ENCODE measurements at regions not wholly inside any gene's neighbourhood (a gene's known extent, or its start where the extent isn't known, plus 50 kb on each side); places are given as distances from the start of the nearest gene placed in this dataset.

GRCh38 chr11:42555190-42555589 is 756.6 kb upstream of the API5 start:
- no peak overlapping the region for H4K5ac ChIP-seq (ENCODE audit: low read length)
- no CpG with 5 or more reads among the region's 2 CpGs for WGBS (ENCODE audit: extremely low coverage, insufficient coverage, low lambda C conversion rate)
- H3K4me3 ChIP-seq (ENCODE audit: low read length), result no peak overlapping the region

GRCh38 chr11:42571131-42571877 is 740.5 kb upstream of the API5 start:
- no peak overlapping the region for H3K27ac ChIP-seq (ENCODE audit: low read depth, low read length)
- no peak overlapping the region for H2BK15ac ChIP-seq (replicated peaks; ENCODE audit: low read depth)
- H3K79me2 ChIP-seq (ENCODE audit: control insufficient read depth, insufficient read depth, low read length), result no peaks in the 10 kb centered on the region
- H2BK120ac ChIP-seq (ENCODE audit: low read depth, low read length), result no peak overlapping the region
- no peak overlapping the region for H2BK5ac ChIP-seq (ENCODE audit: low read length)
- no peak overlapping the region for H3K4me3 ChIP-seq (ENCODE audit: low read length)
- H3K18ac ChIP-seq (ENCODE audit: low read length), result no peak overlapping the region
- DNase-seq, result no peak
- H3K4ac ChIP-seq (ENCODE audit: low read depth, low read length), result no peak overlapping the region
- no CpG with 5 or more reads among the region's 12 CpGs for WGBS (ENCODE audit: extremely low coverage, insufficient coverage, low lambda C conversion rate)
- H2AK5ac ChIP-seq (ENCODE audit: low read length), result no peak overlapping the region
- no peak overlapping the region for H4K8ac ChIP-seq (ENCODE audit: low read depth, low read length)
- no peaks in the 10 kb centered on the region for H3K4me1 ChIP-seq (ENCODE audit: control insufficient read depth, low read depth, low read length)
- no peaks in the 10 kb centered on the region for H3K79me1 ChIP-seq (ENCODE audit: low read length)
- no peak overlapping the region for H3K9ac ChIP-seq (ENCODE audit: low read length)
- H3K27me3 ChIP-seq (ENCODE audit: insufficient read depth, low read length, poor library complexity), result no peaks in the 10 kb centered on the region
- no peak overlapping the region for H4K5ac ChIP-seq (ENCODE audit: low read length)
- H3K4me2 ChIP-seq (ENCODE audit: low read length), result no peak overlapping the region
- H3K56ac ChIP-seq (ENCODE audit: low read length), result no peak overlapping the region
- no peak overlapping the region for H3K23ac ChIP-seq (ENCODE audit: low read length)
- no peaks in the 10 kb centered on the region for H3K36me3 ChIP-seq (ENCODE audit: control insufficient read depth, insufficient read depth, low read length)

More at GRCh38 chr11:42555190-42555589, 756.6 kb upstream of the API5 start:
- Histone ChIP-seq H2AK5ac (ENCODE audit: low read length) (no peak overlapping the region), H2BK15ac (replicated peaks; ENCODE audit: low read depth) (no peak overlapping the region), H3K4me1 (ENCODE audit: control insufficient read depth, low read depth, low read length) (no peaks in the 10 kb centered on the region), H4K8ac (ENCODE audit: low read depth, low read length) (no peak overlapping the region), H3K9ac (ENCODE audit: low read length) (no peak overlapping the region), H2BK120ac (ENCODE audit: low read depth, low read length) (no peak overlapping the region), H3K56ac (ENCODE audit: low read length) (no peak overlapping the region), H3K27ac (ENCODE audit: low read depth, low read length) (no peak overlapping the region), H3K18ac (ENCODE audit: low read length) (no peak overlapping the region), H3K4ac (ENCODE audit: low read depth, low read length) (no peak overlapping the region), H3K4me2 (ENCODE audit: low read length) (no peak overlapping the region), H3K79me1 (ENCODE audit: low read length) (no peaks in the 10 kb centered on the region), H3K79me2 (ENCODE audit: control insufficient read depth, insufficient read depth, low read length) (no peaks in the 10 kb centered on the region), H3K27me3 (ENCODE audit: insufficient read depth, low read length, poor library complexity) (no peaks in the 10 kb centered on the region), H3K36me3 (ENCODE audit: control insufficient read depth, insufficient read depth, low read length) (no peaks in the 10 kb centered on the region), H2BK5ac (ENCODE audit: low read length) (no peak overlapping the region), H3K23ac (ENCODE audit: low read length) (no peak overlapping the region)
- DNase-seq, result peak; percentile 8

- Histone ChIP-seq H4K8ac (ENCODE audit: low read depth, low read length) (no peak overlapping the region), H3K9ac (ENCODE audit: low read length) (no peak overlapping the region)
These were observed 739.8 kb upstream of the API5 start for GRCh38 chr11:42571878-42572610.

GRCh38 chr11:42576318-42576717 is 735.5 kb upstream of the API5 start:
- Histone ChIP-seq H3K36me3 (ENCODE audit: control insufficient read depth, insufficient read depth, low read length) (no peaks in the 10 kb centered on the region), H4K5ac (ENCODE audit: low read length) (no peak overlapping the region), H3K27ac (ENCODE audit: low read depth, low read length) (no peak overlapping the region), H2BK5ac (ENCODE audit: low read length) (no peak overlapping the region), H2AK5ac (ENCODE audit: low read length) (no peak overlapping the region), H3K23ac (ENCODE audit: low read length) (no peak overlapping the region), H3K79me2 (ENCODE audit: control insufficient read depth, insufficient read depth, low read length) (no peaks in the 10 kb centered on the region), H3K18ac (ENCODE audit: low read length) (no peak overlapping the region), H3K27me3 (ENCODE audit: insufficient read depth, low read length, poor library complexity) (no peaks in the 10 kb centered on the region), H3K4me1 (ENCODE audit: control insufficient read depth, low read depth, low read length) (no peaks in the 10 kb centered on the region), H3K56ac (ENCODE audit: low read length) (no peak overlapping the region), H3K79me1 (ENCODE audit: low read length) (no peaks in the 10 kb centered on the region), H4K8ac (ENCODE audit: low read depth, low read length) (no peak overlapping the region), H2BK15ac (replicated peaks; ENCODE audit: low read depth) (no peak overlapping the region), H3K4me2 (ENCODE audit: low read length) (no peak overlapping the region), H3K4me3 (ENCODE audit: low read length) (no peak overlapping the region), H3K9ac (ENCODE audit: low read length) (no peak overlapping the region), H3K4ac (ENCODE audit: low read depth, low read length) (no peak overlapping the region), H2BK120ac (ENCODE audit: low read depth, low read length) (no peak overlapping the region)
- WGBS (ENCODE audit: extremely low coverage, insufficient coverage, low lambda C conversion rate), result no CpG with 5 or more reads among the region's 3 CpGs
- no peak for DNase-seq

More at GRCh38 chr11:42571878-42572610, 739.8 kb upstream of the API5 start:
- Histone ChIP-seq H2AK5ac (ENCODE audit: low read length) (no peak overlapping the region), H3K36me3 (ENCODE audit: control insufficient read depth, insufficient read depth, low read length) (no peaks in the 10 kb centered on the region), H3K4me2 (ENCODE audit: low read length) (no peak overlapping the region), H3K4ac (ENCODE audit: low read depth, low read length) (no peak overlapping the region), H3K79me1 (ENCODE audit: low read length) (no peaks in the 10 kb centered on the region), H3K27me3 (ENCODE audit: insufficient read depth, low read length, poor library complexity) (no peaks in the 10 kb centered on the region), H2BK5ac (ENCODE audit: low read length) (no peak overlapping the region), H4K5ac (ENCODE audit: low read length) (no peak overlapping the region), H3K4me3 (ENCODE audit: low read length) (no peak overlapping the region), H2BK15ac (replicated peaks; ENCODE audit: low read depth) (no peak overlapping the region), H3K56ac (ENCODE audit: low read length) (no peak overlapping the region), H2BK120ac (ENCODE audit: low read depth, low read length) (no peak overlapping the region), H3K79me2 (ENCODE audit: control insufficient read depth, insufficient read depth, low read length) (no peaks in the 10 kb centered on the region), H3K18ac (ENCODE audit: low read length) (no peak overlapping the region), H3K27ac (ENCODE audit: low read depth, low read length) (no peak overlapping the region), H3K23ac (ENCODE audit: low read length) (no peak overlapping the region), H3K4me1 (ENCODE audit: control insufficient read depth, low read depth, low read length) (no peaks in the 10 kb centered on the region)
- no CpG with 5 or more reads among the region's 5 CpGs for WGBS (ENCODE audit: extremely low coverage, insufficient coverage, low lambda C conversion rate)
- no peak for DNase-seq

GRCh38 chr11:42589286-42589685 is 722.5 kb upstream of the API5 start:
- no peak for DNase-seq

More at GRCh38 chr11:42589286-42589685, 722.5 kb upstream of the API5 start:
- Histone ChIP-seq H3K23ac (ENCODE audit: low read length) (no peak overlapping the region), H3K4me3 (ENCODE audit: low read length) (no peak overlapping the region), H4K5ac (ENCODE audit: low read length) (no peak overlapping the region), H3K27ac (ENCODE audit: low read depth, low read length) (no peak overlapping the region), H4K8ac (ENCODE audit: low read depth, low read length) (no peak overlapping the region), H2BK15ac (replicated peaks; ENCODE audit: low read depth) (no peak overlapping the region), H2BK120ac (ENCODE audit: low read depth, low read length) (no peak overlapping the region), H3K79me2 (ENCODE audit: control insufficient read depth, insufficient read depth, low read length) (no peaks in the 10 kb centered on the region), H3K79me1 (ENCODE audit: low read length) (no peaks in the 10 kb centered on the region), H3K9ac (ENCODE audit: low read length) (no peak overlapping the region), H3K18ac (ENCODE audit: low read length) (no peak overlapping the region), H2AK5ac (ENCODE audit: low read length) (no peak overlapping the region), H3K4ac (ENCODE audit: low read depth, low read length) (no peak overlapping the region), H2BK5ac (ENCODE audit: low read length) (no peak overlapping the region), H3K36me3 (ENCODE audit: control insufficient read depth, insufficient read depth, low read length) (no peaks in the 10 kb centered on the region), H3K56ac (ENCODE audit: low read length) (no peak overlapping the region), H3K4me1 (ENCODE audit: control insufficient read depth, low read depth, low read length) (no peaks in the 10 kb centered on the region), H3K4me2 (ENCODE audit: low read length) (no peak overlapping the region), H3K27me3 (ENCODE audit: insufficient read depth, low read length, poor library complexity) (no peaks in the 10 kb centered on the region)
- no CpG with 5 or more reads among the region's 2 CpGs for WGBS (ENCODE audit: extremely low coverage, insufficient coverage, low lambda C conversion rate)
